ENCODE measurements at regions not wholly inside any gene's neighbourhood (a gene's known extent, or its start where the extent isn't known, plus 50 kb on each side); places are given as distances from the start of the nearest gene placed in this dataset.

DNA sequence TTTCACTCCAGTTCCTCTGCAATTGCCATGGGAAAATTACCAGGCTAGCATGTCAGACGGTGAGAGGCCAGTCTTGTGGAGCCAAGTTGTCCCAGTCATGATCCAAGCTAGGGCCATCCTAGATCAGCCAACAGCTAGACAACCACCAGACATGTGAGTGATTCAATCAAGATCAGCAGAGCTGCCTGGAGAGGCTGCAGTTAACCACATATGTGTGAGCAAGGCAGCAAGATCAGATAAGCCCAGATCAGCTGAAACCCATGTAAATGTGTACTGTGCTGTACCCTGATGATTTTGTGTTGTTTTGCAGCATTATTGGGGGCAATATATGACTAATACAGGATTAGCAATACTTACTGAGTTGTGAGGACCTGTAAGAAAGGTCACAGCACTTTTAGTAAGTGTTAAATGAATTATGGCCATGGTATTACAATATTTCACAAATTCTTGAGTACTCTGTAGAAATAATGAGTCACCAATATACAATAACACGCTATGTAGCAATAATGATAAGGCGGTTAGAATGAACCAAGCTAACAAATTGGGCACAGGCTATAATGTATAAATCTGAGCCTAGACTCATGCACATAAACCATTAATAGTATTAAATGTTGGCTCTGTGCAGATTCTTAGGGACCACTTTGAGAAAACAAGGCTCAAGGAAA lies 91.4 kb downstream of the SUDS3 start:
- H3K9me3 ChIP-seq: no peaks in the 10 kb centered on the region
- H3K36me3 ChIP-seq: no peaks in the 10 kb centered on the region
- no peak overlapping the region for H3K4me3 ChIP-seq
- WGBS, 2 donors: 80 to 81% methylated on average over 3 of the region's 3 CpGs
- TF ChIP-seq POLR2A (IDR thresholded peaks at IDR 0.05): no peak
- TF ChIP-seq EP300 (IDR thresholded peaks at IDR 0.05): no peak
- TF ChIP-seq POLR2AphosphoS5 (IDR thresholded peaks at IDR 0.05): no peak
- TF ChIP-seq, protein P1, sequence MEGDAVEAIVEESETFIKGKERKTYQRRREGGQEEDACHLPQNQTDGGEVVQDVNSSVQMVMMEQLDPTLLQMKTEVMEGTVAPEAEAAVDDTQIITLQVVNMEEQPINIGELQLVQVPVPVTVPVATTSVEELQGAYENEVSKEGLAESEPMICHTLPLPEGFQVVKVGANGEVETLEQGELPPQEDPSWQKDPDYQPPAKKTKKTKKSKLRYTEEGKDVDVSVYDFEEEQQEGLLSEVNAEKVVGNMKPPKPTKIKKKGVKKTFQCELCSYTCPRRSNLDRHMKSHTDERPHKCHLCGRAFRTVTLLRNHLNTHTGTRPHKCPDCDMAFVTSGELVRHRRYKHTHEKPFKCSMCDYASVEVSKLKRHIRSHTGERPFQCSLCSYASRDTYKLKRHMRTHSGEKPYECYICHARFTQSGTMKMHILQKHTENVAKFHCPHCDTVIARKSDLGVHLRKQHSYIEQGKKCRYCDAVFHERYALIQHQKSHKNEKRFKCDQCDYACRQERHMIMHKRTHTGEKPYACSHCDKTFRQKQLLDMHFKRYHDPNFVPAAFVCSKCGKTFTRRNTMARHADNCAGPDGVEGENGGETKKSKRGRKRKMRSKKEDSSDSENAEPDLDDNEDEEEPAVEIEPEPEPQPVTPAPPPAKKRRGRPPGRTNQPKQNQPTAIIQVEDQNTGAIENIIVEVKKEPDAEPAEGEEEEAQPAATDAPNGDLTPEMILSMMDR (IDR thresholded peaks at IDR 0.05): no peak
- no peak overlapping the region for H3K27ac ChIP-seq
- H3K27me3 ChIP-seq: no peaks in the 10 kb centered on the region
- ATAC-seq (ENCODE audit: low FRiP score in 2 of 2) (no peak), DNase-seq (no peak)
- H3K4me1 ChIP-seq: no peaks in the 10 kb centered on the region

DNA sequence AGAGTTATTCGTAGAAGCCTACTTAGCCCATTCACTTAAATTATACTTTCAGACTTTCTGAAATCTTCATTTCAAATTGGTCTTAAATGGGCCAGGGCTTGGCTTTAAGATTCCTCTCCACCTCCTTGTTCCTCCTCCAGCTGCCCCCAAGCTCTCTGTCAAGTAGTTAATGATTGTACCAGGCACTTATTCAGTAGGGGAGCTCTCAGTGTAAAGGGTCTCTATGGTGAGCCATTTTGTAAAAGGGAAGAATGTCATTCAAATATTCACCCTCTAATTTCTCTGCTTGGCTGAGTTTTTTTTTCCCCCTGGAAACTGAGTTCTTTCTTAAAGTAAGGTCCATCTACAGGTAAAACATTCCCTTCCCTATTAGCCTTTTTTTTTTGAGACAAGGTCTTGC lies 96.6 kb downstream of the SUDS3 start:
- TF ChIP-seq POLR2A (IDR thresholded peaks at IDR 0.05) (no peak), EP300 (IDR thresholded peaks at IDR 0.05) (no peak), POLR2AphosphoS5 (IDR thresholded peaks at IDR 0.05) (no peak)
- TF ChIP-seq, protein P1 (IDR thresholded peaks at IDR 0.05): no peak
- H3K9me3 ChIP-seq: no peaks in the 10 kb centered on the region
- no peak overlapping the region for H3K27ac ChIP-seq
- no peaks in the 10 kb centered on the region for H3K27me3 ChIP-seq
- H3K4me3 ChIP-seq: no peak overlapping the region
- no peaks in the 10 kb centered on the region for H3K36me3 ChIP-seq
- no peak for DNase-seq
- no peak for ATAC-seq (ENCODE audit: low FRiP score in 2 of 2)
- no peaks in the 10 kb centered on the region for H3K4me1 ChIP-seq
- 52 to 89% methylated on average over 1 of the region's 1 CpG for WGBS, 2 donors

DNA sequence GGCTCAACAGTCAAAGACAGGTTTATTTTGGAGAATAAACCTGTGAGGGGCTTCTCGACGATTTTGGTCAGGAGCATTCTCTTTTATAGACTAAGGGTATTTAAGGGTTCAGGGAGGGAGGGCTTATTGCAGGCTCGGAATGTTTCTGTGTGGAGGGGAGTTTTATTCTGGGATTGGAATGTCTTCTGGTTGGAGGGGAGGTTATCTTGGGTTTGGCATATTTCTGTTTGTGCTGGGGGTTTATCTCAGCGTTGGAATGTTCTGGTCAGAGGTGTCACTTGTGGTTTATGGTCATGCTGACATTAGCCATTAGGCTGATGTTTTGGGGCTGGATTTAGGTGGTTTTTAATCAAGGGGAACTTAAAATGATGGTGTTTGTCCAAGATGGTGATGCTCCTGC lies 103.9 kb downstream of the SUDS3 start:
- TF ChIP-seq POLR2AphosphoS5 (IDR thresholded peaks at IDR 0.05): no peak
- no peak for TF ChIP-seq POLR2A (IDR thresholded peaks at IDR 0.05)
- TF ChIP-seq EP300 (IDR thresholded peaks at IDR 0.05): no peak
- TF ChIP-seq, protein P1 (IDR thresholded peaks at IDR 0.05): no peak
- DNase-seq (no peak), ATAC-seq (ENCODE audit: low FRiP score in 2 of 2) (no peak)
- no peaks in the 10 kb centered on the region for H3K9me3 ChIP-seq
- H3K36me3 ChIP-seq: no peaks in the 10 kb centered on the region
- WGBS, 2 donors: 76 to 77% methylated on average over 4 of the region's 4 CpGs
- H3K4me3 ChIP-seq: no peak overlapping the region
- H3K27me3 ChIP-seq: no peaks in the 10 kb centered on the region
- H3K4me1 ChIP-seq: no peaks in the 10 kb centered on the region
- H3K27ac ChIP-seq: no peak overlapping the region

- H3K4me3 ChIP-seq: no peak overlapping the region
- H3K4me1 ChIP-seq: no peaks in the 10 kb centered on the region
- H3K9me3 ChIP-seq: no peaks in the 10 kb centered on the region
- TF ChIP-seq POLR2A (IDR thresholded peaks at IDR 0.05): no peak
- no peak for TF ChIP-seq EP300 (IDR thresholded peaks at IDR 0.05)
- TF ChIP-seq, protein P1 (IDR thresholded peaks at IDR 0.05): no peak
- no peak for TF ChIP-seq POLR2AphosphoS5 (IDR thresholded peaks at IDR 0.05)
- no peaks in the 10 kb centered on the region for H3K27me3 ChIP-seq
- 61 to 67% methylated on average over 2 of the region's 2 CpGs for WGBS, 2 donors
- H3K27ac ChIP-seq: no peak overlapping the region
- DNase-seq (no peak), ATAC-seq (ENCODE audit: low FRiP score in 2 of 2) (no peak)
- no peaks in the 10 kb centered on the region for H3K36me3 ChIP-seq
These were observed 111.7 kb downstream of the SUDS3 start for GRCh38 chr12:118488034-118488433.

- H3K9me3 ChIP-seq: no peaks in the 10 kb centered on the region
- no peaks in the 10 kb centered on the region for H3K36me3 ChIP-seq
- no peak overlapping the region for H3K4me3 ChIP-seq
- TF ChIP-seq EP300 (IDR thresholded peaks at IDR 0.05) (no peak), POLR2A (IDR thresholded peaks at IDR 0.05) (no peak), POLR2AphosphoS5 (IDR thresholded peaks at IDR 0.05) (no peak)
- TF ChIP-seq, protein P1 (IDR thresholded peaks at IDR 0.05): no peak
- no peaks in the 10 kb centered on the region for H3K4me1 ChIP-seq
- WGBS, 2 donors: 23% methylated on average over 2 of the region's 2 CpGs
- no peaks in the 10 kb centered on the region for H3K27me3 ChIP-seq
- DNase-seq: no peak
- no peak for ATAC-seq (ENCODE audit: low FRiP score in 2 of 2)
- no peak overlapping the region for H3K27ac ChIP-seq
These were observed 117.6 kb downstream of the SUDS3 start for GRCh38 chr12:118493962-118494361.
